HG02943 (cell line): ENCODE measurements at regions not wholly inside any gene's neighbourhood (a gene's known extent, or its start where the extent isn't known, plus 50 kb on each side); places are given as distances from the start of the nearest gene placed in this dataset.
"Not testable (repeated sequence)": the region's sequence is repeated elsewhere in the genome, so short reads cannot be mapped to it uniquely, and the experiment has no call there.

Source experiments
- ATAC-seq: cut with Tn5 transposase; IDR thresholded peaks from one replicate; pipeline ENCODE4 v1.9.1; 2021; ENCODE audit warnings: mild to moderate bottlenecking, low read depth, moderate library complexity; ENCODE audit not compliant: unreplicated experiment

DNA sequence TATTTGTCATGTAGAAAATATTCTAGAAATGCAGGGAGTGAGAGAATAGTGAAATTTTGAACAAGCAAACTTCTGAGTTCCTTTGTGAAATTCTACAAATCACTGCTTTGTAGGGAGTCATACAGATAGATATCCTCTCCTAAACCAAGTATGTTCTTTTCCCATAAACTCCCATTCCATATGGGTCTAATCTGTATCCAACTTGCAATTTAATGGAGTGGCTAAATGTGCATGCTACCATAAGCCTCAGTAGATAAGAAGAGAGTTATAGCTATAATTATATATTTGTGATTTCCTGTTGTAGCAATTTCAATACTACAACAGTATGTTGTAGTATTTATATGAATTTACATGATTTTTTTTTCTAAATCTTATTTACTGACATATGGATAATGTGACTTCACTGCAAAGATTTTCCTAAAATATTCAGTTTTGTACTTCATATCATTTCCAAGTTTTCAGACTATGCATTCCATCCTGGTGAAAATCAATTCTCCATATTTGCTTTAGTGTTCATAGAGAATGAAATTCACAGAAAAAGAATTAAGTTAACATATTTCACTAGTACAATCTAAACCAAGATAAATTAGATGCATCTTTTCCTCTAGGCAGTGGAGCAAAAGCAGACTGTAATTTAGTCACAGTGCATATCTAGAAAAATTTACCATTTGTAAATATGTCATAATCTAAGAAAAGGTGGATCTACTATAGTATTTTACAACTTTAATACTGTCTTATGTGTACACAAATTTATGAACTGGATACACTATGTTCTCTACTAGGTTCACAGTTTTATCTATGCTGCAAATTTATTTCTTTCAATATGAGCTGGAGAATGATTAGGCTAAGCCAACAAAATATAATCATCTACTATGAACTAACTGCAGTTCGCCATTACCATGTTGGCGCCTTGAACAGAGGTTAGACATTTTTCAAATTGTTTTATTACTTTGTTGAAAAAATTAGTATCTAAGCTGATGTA is 372.9 kb upstream of the NDST3 start:
- ATAC-seq, result no peak

DNA sequence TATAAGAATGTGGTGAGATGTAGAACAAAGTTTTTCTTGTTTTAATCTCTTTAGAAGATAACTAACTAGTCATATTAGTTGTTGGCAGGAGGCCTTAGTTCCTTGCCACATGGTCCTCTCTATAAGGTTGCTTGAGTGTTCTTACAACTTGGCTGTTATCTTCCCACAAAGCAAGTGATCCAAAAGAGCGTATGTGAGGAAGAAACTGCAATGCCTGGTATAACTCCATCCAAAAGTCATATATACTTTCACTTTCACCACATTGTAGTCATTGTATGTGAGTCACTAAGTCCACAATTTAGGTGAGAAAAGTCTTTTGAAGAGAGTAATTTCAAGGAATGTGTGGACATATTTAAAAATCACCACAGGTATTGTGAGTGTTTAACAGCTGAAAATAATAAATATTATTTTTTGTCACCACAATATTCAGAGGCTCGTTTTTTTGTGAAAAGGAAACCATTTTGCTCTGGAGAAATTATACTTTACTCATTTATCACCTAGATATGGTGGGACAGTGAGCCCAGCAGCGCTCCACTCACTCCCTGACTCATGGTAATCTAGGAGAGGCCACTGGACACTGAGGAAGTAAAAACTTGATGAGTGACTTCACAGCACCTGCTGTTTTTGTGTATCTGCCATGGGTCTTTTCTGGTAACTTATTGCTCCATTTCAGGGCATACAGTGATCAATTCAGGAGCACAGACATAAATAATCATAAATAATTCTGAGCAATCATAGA is 369.4 kb upstream of the NDST3 start:
- no peak for ATAC-seq

DNA sequence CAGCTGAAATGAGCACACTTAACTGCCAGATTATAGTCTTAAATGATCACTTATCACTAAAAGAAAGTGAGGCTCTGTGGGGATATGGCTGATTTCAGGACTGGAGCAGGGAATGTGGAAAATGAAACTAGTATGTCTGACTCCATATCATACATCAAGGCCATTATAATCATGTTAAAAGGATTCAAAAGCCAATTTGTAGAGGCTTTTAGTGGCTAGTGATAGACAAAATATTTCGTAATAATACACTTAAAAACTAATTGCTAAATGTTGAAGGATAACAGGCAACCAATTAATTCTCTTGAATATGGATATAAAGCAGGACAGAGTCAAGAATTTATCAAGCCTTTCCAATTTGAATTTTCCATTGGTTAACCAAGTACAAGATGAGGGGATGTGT is 358.1 kb upstream of the NDST3 start:
- no peak for ATAC-seq

DNA sequence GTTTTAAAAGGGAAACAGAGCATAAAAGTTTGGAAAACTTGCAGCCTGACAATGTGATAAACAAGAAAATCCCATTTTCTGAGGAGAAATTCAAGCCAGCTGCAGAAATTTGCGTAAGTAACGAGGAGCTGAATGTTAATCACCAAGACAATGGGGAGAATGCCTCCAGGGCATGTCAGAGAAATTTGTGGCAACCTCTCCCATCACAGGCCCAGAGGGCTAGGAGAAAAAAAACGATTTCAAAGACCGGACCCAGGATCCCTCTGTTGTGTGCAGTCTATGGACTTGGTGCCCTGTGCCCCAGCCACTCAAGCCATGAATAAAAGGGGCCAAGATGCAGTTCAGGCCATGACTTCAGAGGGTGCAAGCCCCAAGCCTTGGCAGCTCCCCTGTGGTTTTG is 355.4 kb upstream of the NDST3 start:
- no peak for ATAC-seq

DNA sequence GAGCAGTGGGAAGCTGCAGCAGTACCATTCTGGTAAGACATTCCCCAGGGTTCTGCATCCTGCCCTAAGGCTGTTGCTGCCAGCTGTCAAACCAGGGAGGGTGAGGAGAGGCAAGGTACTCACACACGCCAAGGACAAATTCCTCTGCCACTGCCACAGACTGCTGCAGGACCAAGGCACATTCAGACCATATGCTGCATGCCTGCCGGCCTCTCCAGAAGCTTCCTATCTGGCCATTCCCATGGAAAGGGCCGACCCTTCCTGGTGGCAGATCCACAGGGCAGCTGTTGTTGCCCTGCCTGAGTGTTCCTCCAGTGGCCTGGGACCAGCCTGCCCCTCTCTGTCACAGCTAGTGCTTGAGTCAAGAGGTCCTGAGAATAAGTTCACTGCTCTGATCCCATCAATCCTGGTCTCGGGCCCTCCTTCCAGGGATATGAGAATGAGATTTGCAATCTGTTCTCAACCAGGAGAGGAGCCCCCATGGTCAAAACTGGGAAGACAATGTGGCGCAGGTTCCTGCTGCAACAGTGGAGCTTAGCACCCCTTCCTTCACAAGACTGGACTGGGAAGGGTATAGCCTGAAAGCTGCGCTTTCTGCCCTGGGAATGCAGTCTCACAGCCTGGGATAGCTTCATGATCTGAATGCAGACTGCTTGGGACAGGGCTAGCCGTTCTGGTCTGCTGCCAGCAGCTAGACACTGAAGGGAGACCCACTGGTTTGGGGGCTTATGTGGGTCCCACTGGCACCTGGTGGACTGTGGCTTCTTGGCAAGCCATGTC is 342.5 kb upstream of the NDST3 start:
- no peak for ATAC-seq

DNA sequence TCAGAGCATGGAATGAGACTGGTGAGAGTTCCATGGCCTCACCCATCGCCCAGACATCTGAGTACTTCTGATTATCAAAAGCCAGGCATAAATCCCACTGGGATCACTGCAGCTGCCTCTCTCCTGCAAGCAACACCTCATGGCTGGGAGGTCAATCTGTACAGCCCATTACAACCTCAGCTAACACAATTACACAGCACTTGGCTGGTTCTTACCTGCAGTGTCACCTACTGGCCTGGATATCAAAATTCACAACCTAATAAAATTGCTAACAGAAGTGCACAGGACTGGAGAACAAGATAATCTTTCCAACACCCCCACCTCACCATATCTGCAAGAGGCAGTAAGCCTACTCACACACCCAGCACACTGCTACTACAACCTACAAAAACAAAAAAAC is 341.7 kb upstream of the NDST3 start:
- no peak for ATAC-seq

DNA sequence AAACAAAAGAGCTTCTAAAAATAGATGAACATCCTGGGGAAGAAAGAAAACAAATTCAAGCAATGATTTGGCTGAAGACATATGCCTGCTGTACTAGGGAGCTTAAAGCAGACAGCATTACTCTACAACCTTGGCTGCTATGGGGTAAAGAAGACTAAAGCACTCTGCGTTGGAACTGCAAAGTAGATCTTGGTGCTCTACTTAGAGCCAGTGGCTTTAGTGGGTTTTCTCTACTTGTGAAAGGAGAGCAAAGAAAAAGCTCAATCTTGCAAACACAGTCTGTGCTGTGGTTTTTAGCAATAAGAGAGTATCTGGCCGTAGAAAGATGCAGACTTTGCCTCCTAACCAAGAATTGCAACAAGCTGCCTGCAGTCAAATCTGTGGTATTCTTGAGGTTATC is 334.7 kb upstream of the NDST3 start:
- ATAC-seq, result no peak

DNA sequence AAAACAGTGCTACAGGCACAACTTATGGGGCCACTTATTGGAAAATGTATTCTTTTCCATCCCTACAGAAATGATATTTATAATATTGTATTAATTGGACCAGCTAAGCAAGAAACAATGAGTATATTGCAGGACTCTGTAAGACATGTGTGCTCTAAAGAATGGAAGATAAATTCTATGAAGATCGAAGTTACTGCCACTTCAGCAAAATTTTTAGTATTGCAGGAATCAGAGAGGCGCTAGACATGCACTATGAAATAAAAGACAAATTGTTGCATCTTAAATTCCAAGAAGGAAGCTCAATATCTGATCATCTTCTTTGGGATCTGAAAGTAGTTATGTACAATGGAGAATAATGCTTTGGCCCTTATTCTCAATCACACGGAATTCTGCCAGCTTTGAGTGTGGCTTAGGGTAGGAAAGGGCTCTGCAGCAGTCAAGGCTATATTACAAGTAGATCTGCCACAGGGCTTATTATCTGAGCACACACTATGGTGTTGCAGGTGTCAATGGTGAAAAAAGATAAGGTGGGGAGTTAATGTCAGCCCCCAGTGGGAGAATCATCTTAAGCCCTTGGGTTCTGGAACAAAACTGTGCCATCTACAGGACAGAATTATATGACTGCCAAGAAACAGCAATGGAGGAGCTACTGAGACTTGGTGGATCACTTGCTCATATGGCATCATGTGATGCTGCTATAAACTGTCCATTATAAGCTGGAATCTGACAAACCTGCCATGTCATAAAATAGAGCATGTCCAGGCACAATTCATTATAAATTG is 334.0 kb upstream of the NDST3 start:
- no peak for ATAC-seq

DNA sequence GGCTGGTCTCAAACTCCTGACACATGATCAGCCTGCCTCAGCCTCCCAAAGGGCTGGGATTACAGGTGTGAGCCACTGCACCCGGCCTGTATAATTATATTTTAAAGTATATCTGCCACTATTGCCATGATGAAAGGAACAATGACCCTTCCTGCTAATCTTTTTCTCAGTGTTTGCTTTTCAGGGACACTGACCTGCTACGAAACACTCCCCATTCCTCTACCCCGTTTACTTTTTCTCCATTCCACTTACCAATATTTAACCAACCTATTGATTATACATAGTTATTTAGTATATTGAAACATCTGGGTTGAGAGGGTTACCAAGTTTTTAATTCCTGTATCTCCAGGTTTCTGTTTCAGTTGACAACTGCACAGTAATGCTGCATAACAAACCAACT is 331.9 kb upstream of the NDST3 start:
- no peak for ATAC-seq

DNA sequence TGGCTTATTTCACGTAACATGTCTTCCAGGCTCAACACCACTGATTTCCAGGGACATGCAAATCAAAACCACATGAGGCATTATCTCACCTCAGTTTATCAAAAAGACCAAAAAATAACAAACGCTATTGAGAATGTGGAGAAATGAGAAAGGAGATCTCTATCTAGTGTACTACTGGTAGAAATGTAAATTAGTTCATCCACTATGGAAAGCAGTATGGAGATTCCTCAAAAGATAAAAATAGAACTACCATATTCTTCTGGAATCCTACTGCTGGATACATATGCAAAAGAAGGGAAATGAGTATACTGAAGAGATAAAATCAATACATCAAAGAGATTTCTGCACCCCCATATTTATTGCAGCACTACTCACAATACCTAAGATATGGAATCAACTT is 329.6 kb upstream of the NDST3 start:
- no peak for ATAC-seq

DNA sequence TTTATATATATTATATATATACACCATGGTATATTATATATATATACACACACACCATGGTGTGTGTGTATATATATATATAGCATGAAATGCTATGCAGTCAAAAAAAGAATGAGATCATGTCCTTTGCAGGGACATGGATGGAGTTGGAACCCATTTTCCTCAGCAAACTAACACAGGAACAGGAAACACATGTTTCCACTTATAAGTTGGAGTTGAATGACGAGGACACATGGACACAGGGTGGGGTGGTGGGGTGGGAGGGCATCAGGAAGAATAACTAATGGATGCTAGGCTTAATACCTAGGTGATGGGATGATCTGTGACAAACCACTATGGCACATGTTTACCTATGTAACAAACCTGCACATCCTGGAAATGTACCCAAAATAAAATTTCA is 293.6 kb upstream of the NDST3 start:
- no peak for ATAC-seq

DNA sequence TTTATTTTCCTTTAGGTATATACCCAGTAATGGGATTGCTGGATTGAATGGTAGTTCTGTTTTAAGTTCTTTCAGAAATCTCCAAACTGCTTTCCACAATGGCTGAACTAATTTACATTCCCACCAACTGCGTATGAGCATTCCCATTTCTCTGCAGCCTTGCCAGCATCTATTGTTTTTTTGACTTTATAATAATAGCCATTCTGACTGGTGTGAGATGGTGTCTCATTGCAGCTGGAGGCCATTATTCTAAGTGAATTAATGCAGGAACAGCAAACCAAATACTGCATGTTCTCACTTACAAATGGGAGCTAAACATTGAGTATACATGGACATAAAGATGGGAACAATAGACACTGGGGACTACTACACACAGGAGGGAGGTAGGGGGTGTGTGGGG is 288.9 kb upstream of the NDST3 start:
- ATAC-seq, result not testable (repeated sequence)

DNA sequence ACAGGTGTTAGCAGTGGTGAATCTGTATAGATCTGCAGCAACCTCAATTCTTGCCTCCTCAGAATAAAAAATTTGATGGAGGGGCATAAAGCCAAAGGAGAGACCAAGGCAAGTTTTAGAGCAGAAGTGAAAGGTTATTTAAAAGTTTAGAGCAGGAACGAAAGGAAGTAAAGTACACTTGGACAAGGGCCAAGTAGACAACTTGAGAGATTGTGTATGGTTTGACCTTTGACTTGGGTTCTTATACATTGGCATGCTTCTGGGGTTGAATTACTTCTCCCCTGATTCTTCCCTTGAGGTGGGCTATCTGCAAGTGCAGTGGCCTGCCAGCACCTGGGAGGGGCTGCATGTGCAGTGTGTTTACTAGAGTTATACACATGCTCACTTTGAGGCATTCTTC is 278.8 kb upstream of the NDST3 start:
- no peak for ATAC-seq

DNA sequence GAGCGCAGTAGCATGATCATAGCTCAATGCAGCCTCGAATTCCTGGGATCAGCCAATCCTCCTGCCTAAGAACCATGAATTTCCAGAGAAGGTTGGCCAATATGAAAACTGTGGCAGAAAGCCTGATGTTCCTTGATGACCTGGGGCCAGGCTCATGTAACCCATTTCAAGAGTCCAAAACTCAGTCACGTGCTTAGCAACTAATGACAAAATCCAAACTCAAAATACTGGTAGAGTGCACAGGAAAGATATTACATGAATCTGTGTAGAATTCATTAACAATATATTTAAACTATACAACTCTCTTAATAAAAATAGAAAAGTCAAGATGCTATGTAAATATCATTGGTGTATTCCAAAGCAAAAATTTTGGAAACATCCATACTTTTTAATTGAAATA is 265.7 kb upstream of the NDST3 start:
- no peak for ATAC-seq

DNA sequence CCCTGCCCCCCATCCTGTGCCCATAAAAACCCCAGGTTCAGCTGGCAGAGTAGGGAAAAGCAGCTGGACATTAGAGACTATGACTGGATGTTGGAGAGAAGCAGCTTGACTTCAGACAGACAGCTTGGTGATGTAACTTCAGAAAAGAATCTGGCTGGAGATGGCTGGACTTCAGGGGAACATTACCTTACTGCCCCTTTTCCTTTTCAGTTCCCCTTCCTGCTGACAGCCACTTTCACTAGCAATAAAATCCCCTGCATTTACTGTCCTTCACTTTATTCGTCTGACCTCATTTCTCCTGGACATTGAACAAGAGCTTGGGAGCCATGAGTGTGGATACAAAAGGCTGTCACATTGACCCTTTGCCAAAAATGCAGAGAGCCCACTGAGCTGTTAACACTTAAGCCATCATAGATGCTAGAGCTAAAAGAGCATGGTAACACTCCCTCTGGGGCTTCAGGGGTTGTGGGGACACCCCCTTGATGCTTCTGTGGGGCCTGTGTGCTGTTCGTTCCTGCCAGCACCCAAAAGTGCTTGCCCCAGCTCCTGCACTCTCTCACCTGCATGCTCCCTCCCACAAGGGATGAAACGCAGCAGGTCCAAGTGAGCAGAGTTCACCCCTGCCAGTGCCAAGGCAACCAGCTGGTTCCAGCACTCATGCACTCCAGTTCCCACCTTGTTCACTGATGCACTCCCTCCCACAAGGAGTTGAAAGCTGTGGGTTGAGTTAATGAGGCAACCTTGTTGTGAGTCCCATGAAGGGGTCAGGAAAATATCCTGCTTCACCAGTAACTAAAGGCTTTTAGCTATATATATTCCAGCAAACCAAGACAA is 263.8 kb upstream of the NDST3 start:
- ATAC-seq, result no peak

DNA sequence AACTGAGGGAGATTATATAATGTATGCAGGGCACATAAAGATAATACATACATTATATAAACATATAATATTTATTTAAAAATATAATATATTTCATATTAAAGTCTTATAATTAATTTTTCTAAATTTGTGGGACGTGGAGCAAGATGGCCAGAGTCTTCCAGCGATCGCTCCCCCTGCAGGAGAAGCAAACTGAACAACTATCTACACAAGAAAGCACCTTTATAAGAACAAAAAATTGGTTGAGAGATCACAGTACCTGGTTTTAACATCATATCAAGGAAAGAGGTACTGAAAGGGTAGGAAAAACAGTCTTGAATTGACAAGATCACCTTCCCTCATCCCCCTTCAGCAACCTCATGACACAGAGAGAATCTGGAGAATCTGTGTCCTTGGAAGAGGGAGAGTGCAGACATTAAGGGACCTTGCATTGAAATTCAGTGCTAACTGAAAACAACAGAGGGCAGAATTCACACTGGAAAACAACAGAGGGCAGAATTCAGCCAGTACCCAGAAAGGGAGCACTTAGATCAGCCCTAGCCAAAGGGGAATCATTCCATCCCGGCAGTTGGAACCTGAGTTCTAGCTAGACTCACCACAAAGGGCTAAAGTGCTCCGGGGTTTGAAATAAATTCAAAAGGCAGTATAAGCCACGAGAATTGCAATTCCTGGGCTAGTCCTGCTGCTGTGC is 262.5 kb upstream of the NDST3 start:
- ATAC-seq, result no peak

DNA sequence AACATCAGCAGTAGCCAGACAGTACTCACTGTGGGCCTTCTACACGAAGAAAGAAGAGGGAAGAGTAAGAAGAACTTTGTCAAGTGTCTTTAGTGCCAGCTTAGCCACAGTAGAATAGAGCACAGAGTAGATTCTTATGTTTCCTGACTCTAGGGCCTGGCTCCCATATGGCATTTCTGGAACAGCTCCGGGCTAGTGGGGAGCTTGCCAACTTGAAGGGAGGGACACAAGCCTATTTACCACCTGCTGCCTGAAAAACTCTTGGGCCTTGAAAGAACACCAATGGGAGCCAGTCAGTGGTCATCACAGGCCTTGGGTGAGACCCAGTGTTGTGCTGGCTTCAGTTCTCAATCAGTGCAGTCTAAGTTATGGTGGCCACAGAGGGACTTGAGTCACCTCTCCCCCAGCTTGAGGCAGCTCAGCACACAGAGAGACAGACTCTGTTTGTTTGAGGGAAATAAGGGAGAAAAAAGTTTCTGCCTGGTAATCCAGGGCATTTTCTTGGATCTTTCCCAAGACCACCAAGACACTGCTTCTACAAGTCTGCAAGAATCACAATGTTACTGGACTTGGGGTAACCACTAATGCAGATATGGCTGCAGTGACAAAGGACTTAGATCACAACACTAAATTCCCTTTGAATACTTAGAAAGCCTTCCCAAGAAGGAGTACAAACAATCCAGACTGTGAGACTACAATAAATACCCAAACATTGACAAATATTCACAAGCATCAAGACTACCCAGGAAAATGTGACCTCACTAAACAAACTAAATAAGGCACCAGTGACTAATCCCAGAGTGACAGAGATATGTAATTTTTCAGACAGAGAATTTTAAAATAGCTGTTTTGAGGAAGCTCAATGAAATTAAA is 261.0 kb upstream of the NDST3 start:
- no peak for ATAC-seq

DNA sequence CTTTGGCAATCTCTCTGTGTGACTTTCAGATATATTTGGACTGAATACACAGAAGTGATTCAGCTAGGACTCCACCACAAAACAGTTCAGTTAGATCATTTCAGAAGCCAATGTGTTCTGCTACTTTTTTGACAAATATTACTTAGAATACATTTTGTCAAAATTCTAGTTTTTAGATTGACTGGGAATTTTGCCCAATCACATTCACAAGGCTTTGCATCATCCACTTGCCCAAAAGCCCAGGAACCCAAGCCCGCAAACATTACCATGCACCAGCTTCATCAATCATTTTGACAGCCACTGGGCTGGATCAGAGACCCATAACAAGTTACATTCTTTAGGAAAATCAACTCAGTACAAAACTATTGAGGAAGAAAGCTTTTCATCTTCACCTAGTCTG is 256.6 kb upstream of the NDST3 start:
- no peak for ATAC-seq
